ENCODE measurements at regions not wholly inside any gene's neighbourhood (a gene's known extent, or its start where the extent isn't known, plus 50 kb on each side); places are given as distances from the start of the nearest gene placed in this dataset.
"Not testable (repeated sequence)": the region's sequence is repeated elsewhere in the genome, so short reads cannot be mapped to it uniquely, and the experiment has no call there.

GRCh38 chr4:138788857-138789256 is 226.7 kb upstream of the NOCT start:
- intact Hi-C loops (cut with DNase I), result no loop called here
- Histone ChIP-seq H3K9me3 (no peaks in the 10 kb centered on the region), H3K4me1 (no peaks in the 10 kb centered on the region), H3K27ac (replicated peaks in 1 of 4) (no peak overlapping the region), H3K36me3 (no peaks in the 10 kb centered on the region), H3K4me3 (no peak overlapping the region), H3K27me3 (no peaks in the 10 kb centered on the region)
- TF ChIP-seq POLR2AphosphoS5 (IDR thresholded peaks at IDR 0.05), result no peak
- TF ChIP-seq EP300 (IDR thresholded peaks at IDR 0.05), result no peak
- TF ChIP-seq CTCF (IDR thresholded peaks at IDR 0.05), result no peak
- TF ChIP-seq POLR2A (IDR thresholded peaks at IDR 0.05; ENCODE audit: low read depth), result no peak
- WGBS, result 83% methylated on average over 5 of the region's 5 CpGs
- DNase-seq (ENCODE audit: extremely low spot score), result no peak

GRCh38 chr4:138788267-138788790 is 227.3 kb upstream of the NOCT start:
- H3K4me3 ChIP-seq, result no peak overlapping the region
- H3K27ac ChIP-seq (replicated peaks in 1 of 4), result no peak overlapping the region
- no peaks in the 10 kb centered on the region for H3K27me3 ChIP-seq
- no peaks in the 10 kb centered on the region for H3K9me3 ChIP-seq
- no peaks in the 10 kb centered on the region for H3K36me3 ChIP-seq
- 94% methylated on average over 1 of the region's 1 CpG for WGBS
- no peaks in the 10 kb centered on the region for H3K4me1 ChIP-seq
- DNase-seq (ENCODE audit: extremely low spot score), result no peak
- TF ChIP-seq CTCF (IDR thresholded peaks at IDR 0.05) (no peak), POLR2AphosphoS5 (IDR thresholded peaks at IDR 0.05) (no peak), EP300 (IDR thresholded peaks at IDR 0.05) (no peak), POLR2A (IDR thresholded peaks at IDR 0.05; ENCODE audit: low read depth) (no peak)
- intact Hi-C loops (cut with DNase I), result no loop called here

GRCh38 chr4:138779761-138780160 is 235.8 kb upstream of the NOCT start:
- H3K27ac ChIP-seq (replicated peaks in 1 of 4); H3K36me3 ChIP-seq; H3K4me1 ChIP-seq; DNase-seq (ENCODE audit: extremely low spot score); intact Hi-C loops (cut with DNase I); H3K4me3 ChIP-seq; H3K9me3 ChIP-seq; H3K27me3 ChIP-seq: not testable (repeated sequence)
- 97% methylated on average over 2 of the region's 2 CpGs for WGBS

GRCh38 chr4:138775890-138776289 is 239.7 kb upstream of the NOCT start:
- DNase-seq (ENCODE audit: extremely low spot score), result no peak
- Histone ChIP-seq H3K27me3 (no peaks in the 10 kb centered on the region), H3K9me3 (no peaks in the 10 kb centered on the region), H3K36me3 (no peaks in the 10 kb centered on the region), H3K4me1 (no peaks in the 10 kb centered on the region), H3K4me3 (no peak overlapping the region), H3K27ac (replicated peaks in 1 of 4) (no peak overlapping the region)
- WGBS, result 44% methylated on average over 6 of the region's 6 CpGs
- intact Hi-C loops (cut with DNase I), result no loop called here
- TF ChIP-seq POLR2AphosphoS5 (IDR thresholded peaks at IDR 0.05), result no peak
- no peak for TF ChIP-seq CTCF (IDR thresholded peaks at IDR 0.05)
- no peak for TF ChIP-seq POLR2A (IDR thresholded peaks at IDR 0.05; ENCODE audit: low read depth)
- TF ChIP-seq EP300 (IDR thresholded peaks at IDR 0.05), result no peak

- intact Hi-C loops (cut with DNase I), result no loop called here
- TF ChIP-seq EP300 (IDR thresholded peaks at IDR 0.05), result no peak
- TF ChIP-seq CTCF (IDR thresholded peaks at IDR 0.05), result no peak
- TF ChIP-seq POLR2AphosphoS5 (IDR thresholded peaks at IDR 0.05), result no peak
- TF ChIP-seq POLR2A (IDR thresholded peaks at IDR 0.05; ENCODE audit: low read depth), result no peak
- no peak overlapping the region for H3K27ac ChIP-seq (replicated peaks in 1 of 4)
- no peaks in the 10 kb centered on the region for H3K4me1 ChIP-seq
- no peaks in the 10 kb centered on the region for H3K9me3 ChIP-seq
- no peak overlapping the region for H3K4me3 ChIP-seq
- no peak for DNase-seq (ENCODE audit: extremely low spot score)
- H3K27me3 ChIP-seq, result no peaks in the 10 kb centered on the region
- 65% methylated on average over 3 of the region's 3 CpGs for WGBS
- H3K36me3 ChIP-seq, result no peaks in the 10 kb centered on the region
Observed at GRCh38 chr4:138775489-138775888, 240.1 kb upstream of the NOCT start.

Measured in esophagus muscularis mucosa (tissue), 4 donors.